HUES48 (cell line): ENCODE measurements at regions not wholly inside any gene's neighbourhood (a gene's known extent, or its start where the extent isn't known, plus 50 kb on each side); places are given as distances from the start of the nearest gene placed in this dataset.

Source experiments
- H3K27ac ChIP-seq: one replicate; pipeline ENCODE4 v1.7.0; 2013; ENCODE audit warnings: low read depth, low read length, inconsistent platforms
- H3K27me3 ChIP-seq: 2 replicates; pipeline ENCODE4 v1.6.1; 2013; ENCODE audit warnings: mild to moderate bottlenecking, low read length; ENCODE audit not compliant: control insufficient read depth, insufficient read depth
- H3K36me3 ChIP-seq: 2 replicates; pipeline ENCODE4 v1.6.1; 2013; ENCODE audit warnings: low read length; ENCODE audit not compliant: control insufficient read depth, insufficient read depth
- H3K4me1 ChIP-seq: 2 replicates; pipeline ENCODE4 v1.6.1; 2013; ENCODE audit warnings: mild to moderate bottlenecking, low read length; ENCODE audit not compliant: control insufficient read depth, insufficient read depth
- H3K4me3 ChIP-seq: 2 replicates; pipeline ENCODE4 v1.5.1; 2013; ENCODE audit warnings: mild to moderate bottlenecking, low read depth, low read length
- H3K9ac ChIP-seq: 2 replicates; pipeline ENCODE4 v1.6.1; 2013; ENCODE audit warnings: mild to moderate bottlenecking, low read depth, low read length, moderate library complexity
- H3K9me3 ChIP-seq: 2 replicates; pipeline ENCODE4 v1.6.1; 2013; ENCODE audit warnings: low read length; ENCODE audit not compliant: control insufficient read depth, insufficient read depth

DNA sequence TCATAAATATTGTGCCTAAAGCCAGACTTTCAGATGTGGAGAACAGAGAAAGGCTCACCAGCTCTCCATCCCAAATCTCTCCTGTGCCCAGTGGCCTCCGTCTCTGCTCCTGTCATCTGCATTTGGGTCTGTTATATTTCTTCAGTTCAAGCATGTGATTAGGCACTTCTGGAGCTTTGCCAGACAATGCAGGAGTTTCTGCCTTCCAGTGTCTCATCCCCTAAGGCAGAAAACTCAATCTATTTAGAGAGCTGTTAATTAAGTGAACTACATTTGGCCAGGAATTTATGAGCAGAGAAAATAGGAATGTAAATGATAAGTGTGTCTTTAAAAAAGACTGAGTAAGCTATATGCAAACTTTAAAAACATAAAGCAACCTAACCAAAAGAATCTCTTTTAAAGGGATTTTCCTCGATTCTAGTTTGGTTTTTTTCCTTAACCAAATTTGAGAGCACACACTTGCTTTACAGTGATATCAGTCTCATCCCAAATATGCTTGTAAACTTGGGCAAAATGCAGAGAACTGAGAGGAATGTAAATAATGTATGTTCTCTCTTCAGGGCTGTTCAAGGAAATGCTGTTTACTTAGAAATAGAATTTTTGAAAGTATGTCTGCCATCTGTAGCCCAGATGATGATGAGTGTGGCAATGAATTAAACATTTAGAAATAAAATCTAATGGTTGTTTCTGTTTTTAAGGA, 113.9 kb downstream of the ELOVL4 start:
- Histone ChIP-seq H3K9me3 (no peaks in the 10 kb centered on the region), H3K27me3 (no peaks in the 10 kb centered on the region), H3K9ac (no peak overlapping the region), H3K27ac (no peak overlapping the region), H3K36me3 (no peaks in the 10 kb centered on the region), H3K4me3 (no peak overlapping the region), H3K4me1 (no peaks in the 10 kb centered on the region)

DNA sequence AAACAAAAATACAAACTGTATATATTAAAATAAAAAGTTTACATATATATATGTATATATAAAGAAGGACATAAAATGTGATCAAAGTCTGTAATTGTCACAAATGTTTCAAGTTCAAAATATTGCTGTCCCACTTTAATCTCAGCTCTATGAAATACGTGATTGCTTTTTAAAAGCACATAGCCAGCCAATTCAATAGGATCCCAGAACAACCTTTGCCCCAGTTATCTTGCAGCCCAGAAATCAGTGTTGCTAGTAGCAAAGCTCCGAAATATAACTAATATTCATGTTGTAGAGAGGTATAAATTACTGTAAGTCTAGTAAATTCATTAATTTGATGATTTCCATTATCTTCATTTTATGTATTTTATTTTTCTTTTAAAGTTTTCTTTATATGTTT, 114.6 kb downstream of the ELOVL4 start:
- Histone ChIP-seq H3K9me3 (no peaks in the 10 kb centered on the region), H3K27ac (no peak overlapping the region), H3K4me1 (no peaks in the 10 kb centered on the region), H3K9ac (no peak overlapping the region), H3K4me3 (no peak overlapping the region), H3K27me3 (no peaks in the 10 kb centered on the region), H3K36me3 (no peaks in the 10 kb centered on the region)

DNA sequence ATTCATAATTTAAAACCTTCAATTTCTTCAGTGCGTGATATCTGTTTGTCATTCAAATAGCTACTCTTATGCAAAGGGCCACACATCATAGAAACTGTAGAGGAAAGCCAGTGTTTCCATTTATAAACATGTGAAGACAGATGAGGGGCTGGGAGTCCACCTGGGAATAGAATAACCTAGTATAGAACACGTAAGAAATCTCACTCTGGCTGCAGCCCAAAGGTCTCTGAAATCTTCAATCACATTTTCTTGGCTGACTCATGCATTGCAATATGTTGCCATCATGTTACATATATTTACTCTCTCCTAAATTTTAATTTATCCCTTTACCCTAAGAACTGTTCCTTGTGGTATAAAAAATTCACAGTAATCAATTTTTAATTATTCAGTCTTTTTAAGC, 123.2 kb downstream of the ELOVL4 start:
- Histone ChIP-seq H3K36me3 (no peaks in the 10 kb centered on the region), H3K27ac (no peak overlapping the region), H3K9me3 (no peaks in the 10 kb centered on the region), H3K4me3 (no peak overlapping the region), H3K27me3 (no peaks in the 10 kb centered on the region), H3K9ac (no peak overlapping the region), H3K4me1 (peaks cover 3% of the 10 kb centered on the region; the same call in 1 of the 2 replicates)

DNA sequence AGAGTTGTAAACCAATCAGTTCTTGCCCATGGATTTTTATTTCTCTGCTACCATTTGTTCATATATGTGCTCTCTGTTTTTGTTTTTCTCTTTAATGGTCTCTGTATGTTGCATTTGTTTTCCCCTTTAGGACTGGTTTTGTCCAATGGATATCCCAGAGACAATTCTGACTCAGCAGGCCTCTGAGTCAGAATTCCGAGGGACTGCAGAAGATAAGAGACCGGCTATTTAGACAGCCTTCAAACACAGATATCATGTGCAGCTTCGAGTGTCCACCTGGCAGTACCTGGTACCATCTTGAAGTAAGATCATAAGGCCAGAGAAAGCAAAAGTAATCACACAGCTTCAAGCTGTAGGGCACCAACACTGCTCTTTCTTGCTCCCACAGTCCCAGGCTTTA, 125.5 kb downstream of the ELOVL4 start:
- H3K4me3 ChIP-seq, result no peak overlapping the region

DNA sequence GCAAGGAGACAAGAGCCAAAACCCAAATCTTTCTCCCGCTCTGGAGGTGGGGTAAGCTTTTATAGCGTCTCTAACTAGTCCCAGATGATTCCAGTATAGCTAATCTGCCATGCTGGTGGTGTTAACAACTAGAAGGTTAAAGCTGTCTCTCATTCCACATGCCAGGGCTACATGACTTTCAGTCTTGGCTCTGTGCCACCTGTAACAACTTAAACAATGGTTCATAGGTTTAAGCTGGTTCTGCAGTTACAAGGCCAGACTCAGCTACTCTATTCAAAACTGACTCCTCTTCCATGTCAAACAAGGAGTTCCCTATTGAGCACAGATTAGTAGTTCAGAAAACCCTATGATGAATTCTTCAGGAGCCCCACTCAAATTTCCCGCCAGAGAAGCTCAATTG, 128.9 kb downstream of the ELOVL4 start:
- H3K4me1 ChIP-seq, result peaks cover 3% of the 10 kb centered on the region; the same call in 1 of the 2 replicates
- H3K27me3 ChIP-seq, result no peaks in the 10 kb centered on the region
- no peaks in the 10 kb centered on the region for H3K9me3 ChIP-seq

More for the DNA sequence above, 125.5 kb downstream of the ELOVL4 start:
- Histone ChIP-seq H3K9me3 (no peaks in the 10 kb centered on the region), H3K27me3 (no peaks in the 10 kb centered on the region), H3K27ac (no peak overlapping the region), H3K4me1 (peaks cover 3% of the 10 kb centered on the region; the same call in 1 of the 2 replicates), H3K36me3 (no peaks in the 10 kb centered on the region), H3K9ac (no peak overlapping the region)

DNA sequence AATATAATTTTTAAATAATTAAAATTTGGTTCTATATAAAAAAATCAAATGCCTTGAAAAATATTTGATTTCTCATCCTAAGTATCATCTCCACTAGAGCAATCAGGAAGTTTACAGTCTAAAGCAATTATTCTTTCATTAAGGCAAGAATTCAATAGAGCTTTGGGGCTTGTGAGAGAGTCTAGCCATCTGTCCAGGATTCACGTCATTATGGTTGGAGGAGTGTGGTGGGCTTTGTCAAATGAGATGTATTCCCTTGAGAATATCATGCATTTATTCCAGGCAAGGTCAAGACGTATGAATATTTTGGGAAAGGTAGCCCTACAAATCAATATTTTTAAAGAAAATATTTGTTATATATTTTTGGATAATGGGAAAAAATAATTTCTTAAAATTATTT, 132.4 kb downstream of the ELOVL4 start:
- Histone ChIP-seq H3K4me1 (peaks cover 6% of the 10 kb centered on the region; the same call in 1 of the 2 replicates), H3K27me3 (no peaks in the 10 kb centered on the region), H3K36me3 (no peaks in the 10 kb centered on the region), H3K4me3 (no peak overlapping the region), H3K9ac (no peak overlapping the region), H3K9me3 (no peaks in the 10 kb centered on the region), H3K27ac (no peak overlapping the region)

More for the DNA sequence above, 128.9 kb downstream of the ELOVL4 start:
- H3K36me3 ChIP-seq, result no peaks in the 10 kb centered on the region
- H3K9ac ChIP-seq, result no peak overlapping the region
- no peak overlapping the region for H3K4me3 ChIP-seq
- H3K27ac ChIP-seq, result no peak overlapping the region

DNA sequence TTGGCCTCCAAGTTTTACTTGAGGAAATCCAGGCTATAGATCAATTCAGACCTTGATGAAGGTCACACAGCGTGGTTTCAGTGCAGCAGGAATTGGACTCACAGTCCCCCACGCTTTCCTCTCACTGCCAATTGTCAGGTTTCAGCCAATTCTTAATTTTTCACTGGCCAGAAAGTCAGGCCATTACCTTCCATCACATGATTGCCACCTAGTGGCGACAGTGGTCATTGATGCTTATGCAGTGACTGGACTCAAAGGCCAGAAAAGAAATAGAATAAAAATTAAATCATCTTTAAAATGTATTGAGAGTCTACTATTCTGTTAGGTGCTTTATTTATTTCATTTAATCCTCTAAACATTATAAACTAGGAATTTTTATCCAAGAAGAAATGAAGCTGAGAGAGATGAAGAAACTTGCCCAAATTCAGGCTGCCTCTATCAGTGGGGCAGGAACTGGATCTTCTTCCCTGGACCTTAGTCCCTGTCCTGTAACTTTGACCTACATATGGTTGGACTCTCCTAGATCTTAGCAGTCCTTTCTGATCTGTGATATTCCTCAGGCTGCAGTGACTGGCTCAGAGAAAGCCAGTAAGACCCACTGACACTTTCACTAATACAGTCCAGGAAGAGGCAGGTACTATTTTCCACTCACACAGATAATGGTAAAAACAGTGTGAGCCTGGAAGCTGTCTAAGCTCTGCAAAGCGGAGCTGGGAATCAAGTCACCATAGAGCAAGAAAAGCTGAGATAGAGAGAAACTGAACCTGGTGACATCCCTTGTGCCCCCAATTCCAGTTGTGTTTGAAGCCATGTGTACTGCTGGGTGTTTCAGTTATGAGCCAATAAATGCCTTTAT, 133.3 kb downstream of the ELOVL4 start:
- no peaks in the 10 kb centered on the region for H3K27me3 ChIP-seq
- no peaks in the 10 kb centered on the region for H3K9me3 ChIP-seq
- no peak overlapping the region for H3K9ac ChIP-seq
- no peak overlapping the region for H3K4me3 ChIP-seq
- H3K4me1 ChIP-seq, result peaks cover 7% of the 10 kb centered on the region; the same call in 1 of the 2 replicates
- no peaks in the 10 kb centered on the region for H3K36me3 ChIP-seq
- no peak overlapping the region for H3K27ac ChIP-seq

DNA sequence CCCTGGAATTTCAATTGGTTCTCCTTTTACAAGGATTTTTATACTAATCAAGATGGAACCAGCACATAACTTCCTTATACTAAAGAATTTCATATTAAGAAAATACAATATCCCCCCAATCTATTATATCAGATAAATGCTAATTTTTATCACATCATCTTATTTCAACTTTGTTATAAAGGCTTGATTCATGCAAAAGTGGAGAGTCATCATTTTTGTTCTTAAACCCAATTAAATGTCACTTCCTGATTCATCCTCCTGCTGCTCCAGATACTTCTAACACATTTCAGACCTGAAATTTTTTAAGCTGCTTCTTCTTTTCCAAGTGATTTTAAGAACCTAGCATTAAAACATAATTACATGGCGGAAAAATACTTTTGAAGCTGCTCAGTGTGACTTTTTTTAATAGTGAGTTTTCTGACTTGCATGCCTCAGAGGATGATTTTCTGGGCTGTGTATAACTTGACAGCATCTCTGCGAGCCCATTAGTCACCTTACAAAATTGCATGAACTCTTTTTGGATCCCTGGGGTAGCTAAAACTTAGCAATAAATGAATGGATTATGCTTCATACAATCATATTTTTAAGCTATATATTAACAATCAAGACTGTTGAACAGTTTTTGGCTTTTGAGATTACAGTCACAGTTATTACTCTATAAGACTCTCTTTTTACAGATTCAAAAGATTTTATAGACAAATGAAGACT, 134.1 kb downstream of the ELOVL4 start:
- H3K4me1 ChIP-seq, result peaks cover 7% of the 10 kb centered on the region; the same call in 1 of the 2 replicates
- no peaks in the 10 kb centered on the region for H3K36me3 ChIP-seq
- no peaks in the 10 kb centered on the region for H3K9me3 ChIP-seq
- H3K27me3 ChIP-seq, result no peaks in the 10 kb centered on the region
- H3K27ac ChIP-seq, result no peak overlapping the region
- no peak overlapping the region for H3K4me3 ChIP-seq
- no peak overlapping the region for H3K9ac ChIP-seq

DNA sequence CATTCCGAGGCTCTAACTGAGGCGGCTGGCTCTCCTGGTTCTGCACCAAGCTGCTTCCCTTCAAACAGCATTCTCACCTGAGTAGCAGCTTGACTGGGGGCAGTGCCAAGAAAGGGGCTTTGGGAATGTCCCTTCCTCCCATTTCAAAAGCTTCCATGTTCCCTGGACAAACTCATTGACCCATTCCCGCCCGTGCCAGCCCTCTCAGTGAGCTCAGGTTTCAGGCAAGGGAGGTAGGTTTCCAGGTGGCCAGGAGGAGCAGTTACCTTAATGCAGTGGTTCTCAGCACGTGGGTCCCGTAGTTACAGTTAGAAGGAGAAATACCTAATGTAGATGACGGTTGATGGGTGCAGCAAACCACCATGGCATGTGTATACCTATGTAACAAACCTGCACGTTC, 135.2 kb downstream of the ELOVL4 start:
- Histone ChIP-seq H3K9ac (no peak overlapping the region), H3K4me3 (no peak overlapping the region), H3K27me3 (no peaks in the 10 kb centered on the region), H3K36me3 (no peaks in the 10 kb centered on the region), H3K27ac (no peak overlapping the region), H3K9me3 (no peaks in the 10 kb centered on the region), H3K4me1 (peaks cover 7% of the 10 kb centered on the region; the same call in 1 of the 2 replicates)

DNA sequence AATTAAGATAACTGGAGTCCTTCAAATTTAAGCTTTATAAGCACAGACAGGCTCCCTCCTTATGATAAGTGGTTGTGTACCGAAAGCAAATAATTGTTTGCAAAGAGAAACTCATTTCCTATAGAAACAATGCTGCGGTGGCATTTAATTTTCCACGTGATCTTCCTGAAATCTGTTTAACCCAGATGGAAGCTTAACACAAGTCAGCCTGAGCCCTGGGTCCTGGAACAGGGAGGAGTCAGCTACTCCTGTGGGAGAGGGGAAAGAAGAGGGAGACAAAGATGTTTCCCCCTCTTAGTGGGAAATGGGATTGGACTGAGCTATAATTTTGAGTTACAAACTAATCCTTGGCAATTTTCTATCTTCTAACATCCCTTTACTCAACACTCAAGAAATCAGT, 136.5 kb downstream of the ELOVL4 start:
- Histone ChIP-seq H3K4me1 (peaks cover 7% of the 10 kb centered on the region; the same call in 1 of the 2 replicates), H3K36me3 (no peaks in the 10 kb centered on the region), H3K4me3 (no peak overlapping the region)

More for the DNA sequence above, 136.5 kb downstream of the ELOVL4 start:
- H3K9me3 ChIP-seq, result no peaks in the 10 kb centered on the region
- no peaks in the 10 kb centered on the region for H3K27me3 ChIP-seq
- H3K9ac ChIP-seq, result no peak overlapping the region
- H3K27ac ChIP-seq, result no peak overlapping the region
